Left renal pelvis (tissue), 4 donors: ENCODE measurements at regions not wholly inside any gene's neighbourhood (a gene's known extent, or its start where the extent isn't known, plus 50 kb on each side); places are given as distances from the start of the nearest gene placed in this dataset.

Experiments
- DNase-seq, 4 donors: peaks; one replicate each; pipeline ENCODE4 v3.0.0-alpha.2; 2013; ENCODE audit warnings: low read depth in 4 of 4, low spot score in 3 of 4

GRCh38 chr5:171578829-171579491 lies 159.5 kb downstream of the FGF18 start:
- DNase-seq: no peak

- DNase-seq: no peak
Measured at GRCh38 chr5:171579976-171580411, 160.5 kb downstream of the FGF18 start.

- DNase-seq: no peak
Measured at GRCh38 chr5:171580502-171581265, 161.2 kb downstream of the FGF18 start.

- DNase-seq: no peak
Measured at GRCh38 chr5:171581781-171582180, 162.3 kb downstream of the FGF18 start.

GRCh38 chr5:171582849-171583248 lies 163.4 kb downstream of the FGF18 start:
- DNase-seq: no peak

GRCh38 chr5:171585981-171586380 lies 166.5 kb downstream of the FGF18 start:
- DNase-seq: no peak

- DNase-seq: no peak
Measured at GRCh38 chr5:171586436-171586835, 167.0 kb downstream of the FGF18 start.

- no peak for DNase-seq
Measured at GRCh38 chr5:171588046-171588445, 168.6 kb downstream of the FGF18 start.

GRCh38 chr5:171588790-171589189 lies 169.3 kb downstream of the FGF18 start:
- DNase-seq: no peak

- no peak for DNase-seq
Measured at GRCh38 chr5:171589461-171589860, 170.0 kb downstream of the FGF18 start.

- no peak for DNase-seq
Measured at GRCh38 chr5:171592076-171592475, 172.6 kb downstream of the FGF18 start.

GRCh38 chr5:171592736-171593135 lies 173.3 kb downstream of the FGF18 start:
- no peak for DNase-seq

GRCh38 chr5:171593401-171593800 lies 174.0 kb downstream of the FGF18 start:
- DNase-seq: no peak

GRCh38 chr5:171593976-171594375 lies 174.5 kb downstream of the FGF18 start:
- DNase-seq: no peak

- no peak for DNase-seq
Measured at GRCh38 chr5:171595401-171595800, 176.0 kb downstream of the FGF18 start.

GRCh38 chr5:171595801-171596231 lies 176.4 kb downstream of the FGF18 start:
- no peak for DNase-seq

GRCh38 chr5:171596391-171596878 lies 177.0 kb downstream of the FGF18 start:
- DNase-seq: no peak

GRCh38 chr5:171597946-171598640 lies 178.6 kb downstream of the FGF18 start:
- DNase-seq: no peak

GRCh38 chr5:171598641-171599152 lies 179.2 kb downstream of the FGF18 start:
- no peak for DNase-seq

GRCh38 chr5:171599411-171599810 lies 180.0 kb downstream of the FGF18 start:
- DNase-seq: no peak

- no peak for DNase-seq
Measured at GRCh38 chr5:171599957-171600612, 180.6 kb downstream of the FGF18 start.
